GM06990 (cell line): ENCODE measurements at regions not wholly inside any gene's neighbourhood (a gene's known extent, or its start where the extent isn't known, plus 50 kb on each side); places are given as distances from the start of the nearest gene placed in this dataset.
"Not testable (repeated sequence)": the region's sequence is repeated elsewhere in the genome, so short reads cannot be mapped to it uniquely, and the experiment has no call there.

Source experiments
- DNase-seq: peaks from one replicate; pipeline ENCODE4 v3.0.0-alpha.2; 2011; ENCODE audit not compliant: insufficient read length; ENCODE audit errors: extremely low read depth
- H3K27me3 ChIP-seq: replicated peaks from 2 replicates; pipeline ENCODE4 v1.6.0; 2011; ENCODE audit warnings: low read length; ENCODE audit not compliant: control insufficient read depth, insufficient read depth
- H3K36me3 ChIP-seq: 2 replicates; pipeline ENCODE4 v1.5.1; 2011; ENCODE audit warnings: low read length; ENCODE audit not compliant: control insufficient read depth, insufficient read depth
- H3K4me3 ChIP-seq: replicated peaks from 2 replicates; pipeline ENCODE4 v1.5.1; 2011; ENCODE audit warnings: low read depth, mild to moderate bottlenecking, control low read depth, low read length
- CTCF ChIP-seq: IDR thresholded peaks from 2 replicates; pipeline ENCODE4 v1.5.1; 2011; ENCODE audit warnings: low read length, control low read depth, mild to moderate bottlenecking, inconsistent platforms; ENCODE audit not compliant: insufficient read depth, poor library complexity, severe bottlenecking

DNA sequence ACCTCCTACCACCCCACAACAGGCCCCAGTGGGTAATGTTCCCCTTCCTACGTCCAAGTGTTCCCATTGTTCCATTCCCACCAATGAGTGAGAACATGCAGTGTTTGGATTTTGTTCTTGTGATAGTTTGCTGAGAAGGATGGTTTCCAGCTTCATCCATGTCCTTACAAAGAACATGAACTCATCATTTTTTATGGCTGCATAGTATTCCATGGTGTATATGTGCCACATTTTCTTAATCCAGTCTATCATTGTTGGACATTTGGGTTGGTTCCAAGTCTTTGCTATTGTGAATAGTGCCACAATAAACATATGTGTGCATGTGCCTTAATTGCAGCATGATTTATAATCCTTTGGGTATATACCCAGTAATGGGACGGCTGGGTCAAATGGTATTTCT, 81.6 kb downstream of the P2RY10 start:
- DNase-seq, H3K36me3 ChIP-seq, H3K27me3 ChIP-seq, H3K4me3 ChIP-seq: not testable (repeated sequence)

DNA sequence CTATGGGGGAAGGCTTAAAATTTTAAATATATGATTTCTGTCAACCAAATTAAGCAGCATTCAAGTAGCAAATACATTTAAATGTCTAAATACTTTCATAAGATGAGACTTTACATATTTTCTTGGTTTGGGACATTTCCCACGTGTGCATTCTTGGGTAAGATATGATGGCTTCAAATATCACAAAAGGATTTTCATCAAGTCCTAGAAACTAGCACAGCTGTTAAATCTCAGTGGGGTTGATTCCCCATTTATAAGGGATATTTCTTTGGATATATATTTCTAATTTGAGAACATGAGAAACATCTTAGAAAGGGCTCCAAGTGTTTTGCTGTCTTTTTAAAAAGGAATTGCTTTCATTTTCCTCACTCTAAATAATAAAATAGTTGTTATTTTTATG, 90.2 kb downstream of the P2RY10 start:
- Histone ChIP-seq H3K4me3 (no peak overlapping the region), H3K36me3 (no peaks in the 10 kb centered on the region), H3K27me3 (no peaks in the 10 kb centered on the region)
- DNase-seq, result no peak
- TF ChIP-seq CTCF, result no peak

DNA sequence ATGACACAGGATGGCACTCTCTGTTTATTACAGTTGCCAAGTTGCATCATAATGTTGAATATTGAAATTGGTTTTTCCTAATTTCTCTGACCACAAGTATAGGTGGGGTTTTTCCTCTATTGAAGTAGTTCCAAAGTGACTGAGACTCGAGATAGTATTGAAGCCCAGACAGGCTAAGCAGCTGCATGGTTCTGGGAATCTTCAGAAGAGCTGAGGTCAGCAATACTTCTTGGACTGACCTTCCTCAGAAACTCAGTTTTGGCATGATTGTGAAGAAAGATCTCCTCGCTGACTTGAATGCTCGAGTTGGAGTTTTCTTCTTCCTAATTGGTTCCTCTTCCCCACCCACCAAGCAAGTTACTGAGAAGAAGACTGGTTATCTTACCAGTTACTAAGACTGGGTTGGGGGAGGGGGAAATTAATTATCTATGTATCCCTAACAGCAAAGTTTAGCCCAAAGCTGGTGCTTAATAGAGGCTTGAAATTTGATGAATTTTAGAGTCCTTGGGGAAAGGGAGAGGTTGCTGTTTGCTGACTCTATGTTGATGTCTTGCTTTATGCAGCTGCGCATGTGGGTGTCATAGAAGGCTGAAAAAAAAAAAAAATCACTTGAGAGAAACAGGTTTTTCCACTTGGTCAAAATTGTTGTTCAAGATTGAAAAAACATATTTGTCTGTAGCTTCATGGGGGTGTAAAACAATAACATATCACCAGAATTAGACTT, 91.1 kb downstream of the P2RY10 start:
- DNase-seq, result no peak
- Histone ChIP-seq H3K36me3 (no peaks in the 10 kb centered on the region), H3K27me3 (no peaks in the 10 kb centered on the region), H3K4me3 (no peak overlapping the region)
- no peak for TF ChIP-seq CTCF

GRCh38 chrX:79065696-79066095, 78.8 kb upstream of the GPR174 start:
- Histone ChIP-seq H3K27me3 (no peaks in the 10 kb centered on the region), H3K4me3 (no peak overlapping the region), H3K36me3 (no peaks in the 10 kb centered on the region)
- peak; percentile 24 for DNase-seq
- TF ChIP-seq CTCF, result no peak

DNA sequence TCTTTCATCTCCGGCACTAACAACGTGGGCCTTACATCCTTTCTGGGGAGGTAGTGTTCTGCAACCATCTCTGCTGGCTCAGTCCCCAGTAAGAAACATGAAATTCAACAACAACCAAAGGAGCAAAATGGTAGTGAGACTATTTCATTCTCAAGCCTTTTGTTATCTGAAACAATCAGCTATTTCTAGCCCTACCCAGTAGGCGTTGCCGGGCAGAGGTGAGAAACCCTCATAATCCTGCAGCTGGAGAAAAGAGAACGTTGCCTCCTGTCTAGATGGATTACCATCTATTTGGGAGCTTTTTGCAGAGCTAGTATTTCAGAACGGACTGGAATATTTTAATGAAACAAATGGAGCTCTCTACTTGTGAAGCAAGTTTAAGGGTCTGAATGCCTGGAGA, 66.4 kb upstream of the GPR174 start:
- Histone ChIP-seq H3K4me3 (no peak overlapping the region), H3K36me3 (no peaks in the 10 kb centered on the region), H3K27me3 (no peaks in the 10 kb centered on the region)
- TF ChIP-seq CTCF, result no peak
- DNase-seq, result no peak

DNA sequence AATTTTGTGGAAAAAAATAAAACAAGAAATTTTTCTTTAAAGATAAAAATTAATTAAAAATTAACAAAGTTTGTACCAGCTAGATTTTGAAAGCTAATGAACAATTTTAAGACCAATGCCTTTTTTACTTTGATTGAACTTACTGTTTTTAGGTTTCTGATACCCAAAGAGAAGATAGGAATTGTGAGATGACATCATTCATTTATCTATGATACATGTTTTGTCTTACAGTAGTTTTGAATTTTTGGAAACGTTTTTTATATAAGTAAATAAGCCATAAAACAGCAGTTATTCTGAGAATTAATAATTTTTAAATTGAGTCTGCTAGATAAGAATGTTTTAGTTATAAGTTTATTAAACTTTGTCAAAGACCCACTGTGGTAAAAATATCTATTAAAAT, 65.0 kb upstream of the GPR174 start:
- TF ChIP-seq CTCF, result no peak
- no peak for DNase-seq
- H3K36me3 ChIP-seq, result no peaks in the 10 kb centered on the region
- no peak overlapping the region for H3K4me3 ChIP-seq
- H3K27me3 ChIP-seq, result no peaks in the 10 kb centered on the region
